ENCODE measurements at regions not wholly inside any gene's neighbourhood (a gene's known extent, or its start where the extent isn't known, plus 50 kb on each side); places are given as distances from the start of the nearest gene placed in this dataset.

- intact Hi-C loops (cut with DNase I; ENCODE audit: low total_unique reads), result no loop called here
- TF ChIP-seq POLR2AphosphoS5 (IDR thresholded peaks at IDR 0.05) (no peak), EP300 (IDR thresholded peaks at IDR 0.05) (no peak), POLR2A (IDR thresholded peaks at IDR 0.05) (no peak)
- H3K4me1 ChIP-seq, result no peaks in the 10 kb centered on the region
- DNase-seq, result no peak
- no peak overlapping the region for H3K27ac ChIP-seq
- WGBS, 5 donors, result 73 to 87% (median 77%) methylated on average over 2 of the region's 2 CpGs
- H3K27me3 ChIP-seq, result no peaks in the 10 kb centered on the region
- peaks cover 0 to 8% (median 0%) of the 10 kb centered on the region in 4 donors for H3K9me3 ChIP-seq
- H3K4me3 ChIP-seq, result no peak overlapping the region
- no peaks in the 10 kb centered on the region for H3K36me3 ChIP-seq
These were observed 957.2 kb downstream of the FSTL5 start for GRCh38 chr4:161206528-161207080.

GRCh38 chr4:161203865-161204264 lies 959.9 kb downstream of the FSTL5 start:
- intact Hi-C loops (cut with DNase I; ENCODE audit: low total_unique reads), result no loop called here
- WGBS, 5 donors, result 70 to 82% (median 79%) methylated on average over 3 of the region's 3 CpGs
- H3K27me3 ChIP-seq, result no peaks in the 10 kb centered on the region
- no peaks in the 10 kb centered on the region for H3K4me1 ChIP-seq
- H3K9me3 ChIP-seq, result no peaks in the 10 kb centered on the region
- H3K36me3 ChIP-seq, result no peaks in the 10 kb centered on the region
- no peak for DNase-seq
- TF ChIP-seq POLR2A (IDR thresholded peaks at IDR 0.05) (no peak), CTCF (IDR thresholded peaks at IDR 0.05) (no peak), EP300 (IDR thresholded peaks at IDR 0.05) (no peak), POLR2AphosphoS5 (IDR thresholded peaks at IDR 0.05) (no peak)
- no peak overlapping the region for H3K4me3 ChIP-seq
- H3K27ac ChIP-seq, result no peak overlapping the region

- Histone ChIP-seq H3K27me3 (no peaks in the 10 kb centered on the region), H3K9me3 (no peaks in the 10 kb centered on the region), H3K27ac (no peak overlapping the region), H3K36me3 (no peaks in the 10 kb centered on the region), H3K4me3 (no peak overlapping the region), H3K4me1 (no peaks in the 10 kb centered on the region)
- TF ChIP-seq CTCF (IDR thresholded peaks at IDR 0.05), result no peak
- no peak for TF ChIP-seq EP300 (IDR thresholded peaks at IDR 0.05)
- no peak for TF ChIP-seq POLR2AphosphoS5 (IDR thresholded peaks at IDR 0.05)
- TF ChIP-seq POLR2A (IDR thresholded peaks at IDR 0.05), result no peak
- 75 to 87% (median 78%) methylated on average over 2 of the region's 2 CpGs for WGBS, 5 donors
- DNase-seq, result no peak
- intact Hi-C loops (cut with DNase I; ENCODE audit: low total_unique reads), result no loop called here
These were observed 965.9 kb downstream of the FSTL5 start for GRCh38 chr4:161197912-161198311.

GRCh38 chr4:161197474-161197873 lies 966.3 kb downstream of the FSTL5 start:
- no peaks in the 10 kb centered on the region for H3K27me3 ChIP-seq
- H3K4me3 ChIP-seq, result no peak overlapping the region
- TF ChIP-seq CTCF (IDR thresholded peaks at IDR 0.05) (no peak), POLR2A (IDR thresholded peaks at IDR 0.05) (no peak), POLR2AphosphoS5 (IDR thresholded peaks at IDR 0.05) (no peak), EP300 (IDR thresholded peaks at IDR 0.05) (no peak)
- no peak overlapping the region for H3K27ac ChIP-seq
- 69 to 83% (median 78%) methylated on average over 4 of the region's 4 CpGs for WGBS, 5 donors
- no peaks in the 10 kb centered on the region for H3K9me3 ChIP-seq
- no peaks in the 10 kb centered on the region for H3K36me3 ChIP-seq
- intact Hi-C loops (cut with DNase I; ENCODE audit: low total_unique reads), result no loop called here
- no peak for DNase-seq
- no peaks in the 10 kb centered on the region for H3K4me1 ChIP-seq

- no peak for DNase-seq
- Histone ChIP-seq H3K4me3 (no peak overlapping the region), H3K27me3 (no peaks in the 10 kb centered on the region), H3K4me1 (no peaks in the 10 kb centered on the region), H3K27ac (no peak overlapping the region), H3K36me3 (no peaks in the 10 kb centered on the region), H3K9me3 (no peaks in the 10 kb centered on the region)
- intact Hi-C loops (cut with DNase I; ENCODE audit: low total_unique reads), result no loop called here
- WGBS, 5 donors, result 49 to 68% (median 59%) methylated on average over 4 of the region's 4 CpGs
- no peak for TF ChIP-seq POLR2A (IDR thresholded peaks at IDR 0.05)
- no peak for TF ChIP-seq CTCF (IDR thresholded peaks at IDR 0.05)
These were observed 974.3 kb downstream of the FSTL5 start for GRCh38 chr4:161189286-161190134.

All from stomach (tissue), 8 donors.